GM11168 (cell line): ENCODE measurements at regions not wholly inside any gene's neighbourhood (a gene's known extent, or its start where the extent isn't known, plus 50 kb on each side); places are given as distances from the start of the nearest gene placed in this dataset.
"Not testable (repeated sequence)": the region's sequence is repeated elsewhere in the genome, so short reads cannot be mapped to it uniquely, and the experiment has no call there.

Source experiments
- in situ Hi-C: fragments of 300-500 bp; cut with MboI; formaldehyde crosslinking; loops from one replicate; pipeline ENCODE4 v1.12.0; 2022; ENCODE audit warnings: low sequenced_read_pairs; ENCODE audit not compliant: unreplicated experiment

DNA sequence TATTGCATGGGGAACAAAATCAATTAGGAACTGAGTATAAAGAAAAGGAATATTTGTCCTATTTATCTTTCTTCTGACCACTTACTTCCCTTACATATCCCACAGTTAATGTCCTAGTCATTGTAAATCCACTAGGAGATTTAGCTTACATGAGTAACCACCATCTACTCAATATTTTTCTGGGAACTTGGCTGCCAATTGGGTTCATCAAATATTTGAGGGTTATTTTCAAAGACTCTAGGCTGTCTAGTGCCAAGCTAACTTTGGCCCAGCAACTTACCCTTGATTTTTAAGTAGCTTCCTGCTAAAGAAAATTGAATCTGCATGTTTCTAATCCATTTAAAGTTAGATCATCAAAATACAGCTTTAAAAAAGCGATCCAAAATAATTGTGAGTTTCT, 362.5 kb upstream of the EPHA3 start:
- in situ Hi-C loops, result no loop called here

DNA sequence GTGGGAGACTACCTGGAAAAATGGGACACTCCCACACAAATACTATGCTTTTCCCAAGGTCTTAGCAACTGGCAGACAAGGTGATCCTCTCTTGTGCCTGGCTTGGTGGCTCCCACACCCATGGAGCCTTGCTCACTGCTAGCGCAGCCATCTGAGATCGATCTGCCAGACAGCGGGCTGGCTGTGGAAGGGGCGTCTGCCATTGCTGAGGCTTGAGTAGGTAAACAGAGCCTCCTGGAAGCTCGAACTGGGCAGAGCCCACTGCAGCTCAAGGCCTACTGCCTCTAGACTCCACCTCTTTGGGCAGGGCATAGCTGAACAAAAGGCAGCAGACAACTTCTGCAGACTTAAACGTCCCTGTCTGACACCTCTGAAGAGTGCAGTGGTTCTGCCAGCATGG, 360.3 kb upstream of the EPHA3 start:
- in situ Hi-C loops, result not testable (repeated sequence)

GRCh38 chr3:88758676-88759075, 348.7 kb upstream of the EPHA3 start:
- in situ Hi-C loops, result no loop called here

DNA sequence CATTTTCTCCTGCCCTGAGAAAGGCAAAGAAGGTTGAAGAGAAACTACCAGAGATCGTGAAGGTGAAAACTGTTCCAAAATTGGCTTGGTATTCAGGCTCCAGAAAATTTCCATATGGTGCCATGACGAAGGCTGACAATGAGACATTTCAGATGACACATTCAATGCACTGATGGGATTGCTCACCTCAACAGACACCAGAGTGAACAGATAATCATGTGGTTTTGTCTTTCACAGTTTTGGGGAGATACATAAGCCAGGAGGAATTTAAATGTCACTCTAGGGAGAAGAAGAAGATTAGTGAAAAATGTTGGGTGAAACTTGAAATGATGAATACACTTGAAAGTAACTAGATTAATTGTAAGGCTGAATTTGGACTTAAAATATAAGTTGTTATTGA, 339.7 kb upstream of the EPHA3 start:
- in situ Hi-C loops, result no loop called here

- in situ Hi-C loops, result no loop called here
These were observed 333.7 kb upstream of the EPHA3 start for GRCh38 chr3:88773766-88774165.

- in situ Hi-C loops, result no loop called here
These were observed 332.3 kb upstream of the EPHA3 start for GRCh38 chr3:88775026-88775690.

DNA sequence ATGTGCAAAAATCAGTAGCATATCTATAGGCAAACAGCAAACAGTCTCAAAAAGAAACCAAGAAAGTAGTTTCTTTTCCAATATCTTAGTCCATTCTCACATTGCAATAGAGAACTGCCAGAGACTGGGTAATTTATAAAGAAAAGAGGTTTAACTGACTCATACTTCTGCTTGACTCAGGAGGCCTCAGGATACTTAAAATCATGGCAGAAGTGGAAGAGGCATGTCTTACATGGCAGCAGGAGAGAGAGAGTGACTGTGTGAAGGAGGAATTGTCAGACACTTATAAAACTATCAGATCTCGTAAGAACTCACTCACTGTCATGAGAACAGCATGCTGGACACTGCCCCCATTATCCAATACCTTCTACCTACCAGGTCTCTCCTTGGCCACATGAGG, 327.9 kb upstream of the EPHA3 start:
- in situ Hi-C loops, result no loop called here

DNA sequence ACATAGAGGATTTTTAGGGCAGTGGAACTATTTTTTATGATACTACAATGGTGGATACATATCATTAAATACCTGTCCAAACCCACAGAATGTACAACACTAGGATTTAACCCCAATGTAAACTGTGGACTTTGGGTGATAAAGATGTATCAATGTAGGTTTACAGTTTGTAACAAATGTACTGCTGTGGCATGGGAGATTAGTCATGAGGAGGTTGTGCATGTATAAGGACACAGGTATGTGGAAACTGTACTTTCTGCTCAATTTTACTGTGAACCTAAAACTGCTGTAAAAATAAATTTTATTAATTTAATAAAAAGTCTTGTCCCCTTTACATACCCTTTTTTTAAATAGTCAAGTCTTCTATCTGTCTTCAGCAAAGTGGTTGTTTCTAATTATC, 322.5 kb upstream of the EPHA3 start:
- in situ Hi-C loops, result no loop called here

- in situ Hi-C loops, result no loop called here
These were observed 321.6 kb upstream of the EPHA3 start for GRCh38 chr3:88785841-88786240.

DNA sequence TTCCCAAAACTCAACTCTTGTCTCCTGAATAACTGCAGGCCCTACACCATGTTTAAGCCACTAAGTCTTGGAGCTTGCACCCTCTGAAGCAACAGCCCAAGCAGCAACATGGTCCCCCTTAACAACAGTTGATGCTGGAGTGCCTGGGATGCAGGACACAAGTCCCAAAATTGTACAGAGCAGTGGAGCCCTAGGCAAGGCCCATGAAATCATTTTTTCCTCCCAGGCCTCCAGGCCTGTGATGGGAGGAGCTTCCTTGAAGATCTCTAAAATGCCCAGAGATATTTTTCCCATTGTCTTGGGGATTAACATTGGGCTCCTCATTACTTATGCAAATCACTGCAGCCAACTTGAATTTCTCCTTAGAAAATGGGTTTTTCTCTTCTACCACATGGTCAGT, 311.9 kb upstream of the EPHA3 start:
- in situ Hi-C loops, result no loop called here

DNA sequence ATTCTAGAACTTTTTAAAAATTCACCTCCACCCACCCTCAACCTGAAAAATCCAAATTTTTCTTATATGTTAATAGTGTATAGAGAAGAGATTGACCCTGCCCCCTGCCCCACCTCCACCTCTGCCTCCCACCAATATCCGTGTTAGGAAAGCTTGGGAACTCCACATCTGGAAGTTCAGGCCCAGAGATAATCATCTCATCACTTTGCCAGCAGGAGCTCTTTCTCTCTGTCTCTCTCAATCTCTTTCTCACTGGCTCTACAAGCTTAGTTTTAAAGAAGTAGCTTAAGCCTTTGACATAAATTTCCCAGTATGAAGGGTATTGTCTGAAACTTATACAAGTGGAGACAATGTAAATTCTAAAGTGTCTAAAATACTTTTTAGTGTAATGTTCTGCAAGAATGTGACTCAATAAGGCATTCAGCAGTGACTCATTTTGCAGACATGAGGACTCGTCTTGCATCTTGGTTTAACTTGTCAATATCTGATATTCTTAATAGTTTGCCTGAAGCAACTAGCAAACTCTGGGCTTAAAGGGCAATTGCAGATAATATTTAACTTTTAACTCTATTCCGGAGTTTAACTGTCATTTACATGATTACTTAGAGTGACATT, 299.8 kb upstream of the EPHA3 start:
- in situ Hi-C loops, result no loop called here

- in situ Hi-C loops, result no loop called here
These were observed 297.4 kb upstream of the EPHA3 start for GRCh38 chr3:88809993-88810392.

GRCh38 chr3:88810455-88810854, 297.0 kb upstream of the EPHA3 start:
- in situ Hi-C loops, result no loop called here

GRCh38 chr3:88811096-88811495, 296.3 kb upstream of the EPHA3 start:
- in situ Hi-C loops, result no loop called here

- in situ Hi-C loops, result no loop called here
These were observed 294.8 kb upstream of the EPHA3 start for GRCh38 chr3:88812576-88812975.

GRCh38 chr3:88816445-88816844, 291.0 kb upstream of the EPHA3 start:
- in situ Hi-C loops, result no loop called here

DNA sequence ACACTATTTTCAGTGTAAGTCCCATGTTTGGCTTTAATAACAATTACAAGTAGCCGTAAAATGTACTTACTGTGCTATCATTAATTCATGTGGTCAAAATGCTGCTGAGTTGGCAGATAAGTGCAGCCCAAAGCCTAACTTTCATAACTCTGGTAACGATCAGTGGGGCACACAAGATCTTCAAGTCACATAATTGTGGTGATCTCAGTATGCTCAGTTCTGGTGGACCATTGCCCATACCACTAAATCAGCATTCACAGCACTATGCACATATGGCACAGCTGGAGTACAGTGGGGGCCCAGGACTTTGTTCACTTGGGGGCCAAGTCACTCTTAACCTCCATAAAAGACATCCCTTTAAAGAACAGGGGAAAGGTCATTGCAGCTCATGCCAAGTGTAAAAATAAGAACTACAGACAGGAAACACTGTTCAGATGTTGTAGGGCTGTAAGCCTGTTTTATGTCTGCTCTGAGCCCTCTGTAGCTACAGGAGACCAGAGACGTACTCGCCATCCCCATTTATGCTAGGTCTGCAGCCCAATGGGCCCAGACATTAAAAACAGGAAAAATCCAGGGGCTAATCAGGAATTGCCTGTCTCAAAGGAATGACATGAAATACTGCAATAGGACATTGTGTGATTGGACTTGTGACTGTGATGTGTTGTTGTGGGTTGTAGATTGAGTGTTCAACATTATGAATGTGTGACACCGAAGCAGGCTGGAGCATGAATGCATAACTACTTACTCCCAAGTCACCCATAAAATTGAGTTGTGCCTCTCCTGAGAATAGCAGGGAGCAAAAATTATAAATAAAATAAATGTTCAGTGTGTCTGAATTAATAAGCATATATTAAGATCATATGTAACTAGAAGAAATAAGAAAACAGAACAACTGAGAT, 282.5 kb upstream of the EPHA3 start:
- in situ Hi-C loops, result no loop called here

- in situ Hi-C loops, result no loop called here
These were observed 279.0 kb upstream of the EPHA3 start for GRCh38 chr3:88828466-88828865.

DNA sequence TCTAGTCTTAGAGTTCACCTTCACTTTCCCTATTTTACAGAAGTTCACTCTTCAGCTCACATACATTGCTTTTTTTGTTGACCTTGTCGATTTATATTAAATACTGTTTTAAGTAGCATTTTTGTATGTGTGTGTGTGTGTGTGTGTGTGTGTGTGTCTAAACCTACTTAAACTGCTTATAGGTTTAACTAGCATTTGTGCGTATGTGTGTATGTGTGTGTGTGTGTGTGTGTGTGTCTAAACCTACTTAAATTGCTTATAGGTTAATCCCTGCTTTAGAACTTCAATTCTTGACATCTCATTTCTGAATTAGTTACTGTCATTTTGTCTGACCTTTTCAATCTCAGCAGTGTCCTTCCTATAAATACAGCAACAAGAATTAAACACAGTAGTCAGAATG, 254.8 kb upstream of the EPHA3 start:
- in situ Hi-C loops, result no loop called here

GRCh38 chr3:88863196-88863595, 244.2 kb upstream of the EPHA3 start:
- in situ Hi-C loops, result no loop called here

- in situ Hi-C loops, result no loop called here
These were observed 230.7 kb upstream of the EPHA3 start for GRCh38 chr3:88876724-88877123.
